ENCODE measurements at regions not wholly inside any gene's neighbourhood (a gene's known extent, or its start where the extent isn't known, plus 50 kb on each side); places are given as distances from the start of the nearest gene placed in this dataset.

DNA sequence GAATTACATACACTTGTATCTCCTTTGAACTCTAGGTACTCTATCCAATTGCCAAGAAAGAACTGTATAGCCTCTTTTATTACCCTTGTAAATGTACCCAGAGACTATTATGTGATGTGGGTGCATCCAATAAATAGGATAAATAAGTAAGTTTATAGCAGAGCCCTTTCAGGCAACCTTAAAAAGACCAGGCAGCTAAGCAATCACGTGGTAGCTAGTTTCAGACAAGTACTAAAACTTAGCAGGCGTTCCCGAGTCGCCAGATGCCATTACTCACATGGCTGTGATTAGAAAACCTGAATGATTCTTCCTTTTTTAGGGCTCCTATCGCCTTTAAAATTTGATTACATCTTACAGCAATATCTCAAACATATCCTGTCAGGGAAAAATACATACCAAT is 1303.0 kb downstream of the EFNB2 start:
- Histone ChIP-seq H3K36me3 (ENCODE audit: control insufficient read depth in 5 of 5, insufficient read depth in 5 of 5, low read length in 5 of 5) (no peaks in the 10 kb centered on the region), H3K27ac (ENCODE audit: low read depth, low read length) (no peak overlapping the region), H3K9me3 (ENCODE audit: control insufficient read depth in 5 of 5, low read length in 5 of 5) (peaks cover 0 to 4% (median 0%) of the 10 kb centered on the region in 5 donors), H3K4me1 (ENCODE audit: control insufficient read depth in 5 of 5, insufficient read depth in 5 of 5, low read length in 5 of 5) (no peaks in the 10 kb centered on the region), H3K4me3 (ENCODE audit: low read depth in 1 of 5, low read length in 5 of 5) (no peak overlapping the region), H3K9ac (ENCODE audit: low read length in 5 of 5) (no peak overlapping the region), H3K27me3 (ENCODE audit: control insufficient read depth in 5 of 5, insufficient read depth in 4 of 5, low read length in 5 of 5) (no peaks in the 10 kb centered on the region)

DNA sequence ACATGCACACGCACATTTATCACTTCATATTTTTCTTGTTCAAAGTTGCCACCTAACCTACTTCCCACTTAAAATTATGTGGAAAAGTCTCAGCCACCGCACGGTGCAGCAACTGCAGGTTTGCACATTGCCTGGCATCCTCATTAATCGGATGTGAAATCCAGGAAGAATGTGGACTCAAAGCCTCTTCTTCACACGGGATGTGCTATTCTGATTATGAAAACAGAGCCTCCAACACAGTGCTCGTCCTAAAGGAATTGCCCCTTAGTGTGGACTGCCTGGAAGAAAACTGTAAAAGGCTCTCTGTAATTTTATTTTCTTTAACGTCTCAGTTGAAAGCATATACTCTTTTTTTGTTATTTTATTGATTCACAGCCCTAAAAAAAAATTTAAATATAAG is 1303.5 kb downstream of the EFNB2 start:
- Histone ChIP-seq H3K9ac (ENCODE audit: low read length in 5 of 5) (no peak overlapping the region), H3K4me1 (ENCODE audit: control insufficient read depth in 5 of 5, insufficient read depth in 5 of 5, low read length in 5 of 5) (no peaks in the 10 kb centered on the region), H3K9me3 (ENCODE audit: control insufficient read depth in 5 of 5, low read length in 5 of 5) (peaks cover 0 to 4% (median 0%) of the 10 kb centered on the region in 5 donors), H3K36me3 (ENCODE audit: control insufficient read depth in 5 of 5, insufficient read depth in 5 of 5, low read length in 5 of 5) (no peaks in the 10 kb centered on the region), H3K4me3 (ENCODE audit: low read depth in 1 of 5, low read length in 5 of 5) (no peak overlapping the region), H3K27me3 (ENCODE audit: control insufficient read depth in 5 of 5, insufficient read depth in 4 of 5, low read length in 5 of 5) (no peaks in the 10 kb centered on the region), H3K27ac (ENCODE audit: low read depth, low read length) (no peak overlapping the region)

DNA sequence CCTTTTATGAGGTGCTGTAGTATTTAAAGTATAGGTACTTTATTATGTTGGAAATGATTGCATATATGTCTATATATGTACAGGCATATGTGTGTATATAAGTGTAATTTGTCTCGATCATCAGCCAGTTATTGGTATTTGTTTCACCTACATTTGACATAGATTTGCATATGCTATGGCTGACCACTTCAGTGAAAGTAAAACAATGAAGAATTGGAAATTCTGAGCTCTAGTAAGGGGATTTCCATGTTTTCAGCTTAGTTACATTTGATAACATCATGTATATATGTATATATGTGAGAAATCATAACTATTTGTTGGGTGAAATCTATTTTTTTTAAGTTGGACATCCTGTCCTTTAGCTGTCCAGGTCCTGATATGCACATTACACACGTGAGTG is 1303.9 kb downstream of the EFNB2 start:
- Histone ChIP-seq H3K36me3 (ENCODE audit: control insufficient read depth in 5 of 5, insufficient read depth in 5 of 5, low read length in 5 of 5) (no peaks in the 10 kb centered on the region), H3K4me3 (ENCODE audit: low read depth in 1 of 5, low read length in 5 of 5) (no peak overlapping the region), H3K9ac (ENCODE audit: low read length in 5 of 5) (no peak overlapping the region)

DNA sequence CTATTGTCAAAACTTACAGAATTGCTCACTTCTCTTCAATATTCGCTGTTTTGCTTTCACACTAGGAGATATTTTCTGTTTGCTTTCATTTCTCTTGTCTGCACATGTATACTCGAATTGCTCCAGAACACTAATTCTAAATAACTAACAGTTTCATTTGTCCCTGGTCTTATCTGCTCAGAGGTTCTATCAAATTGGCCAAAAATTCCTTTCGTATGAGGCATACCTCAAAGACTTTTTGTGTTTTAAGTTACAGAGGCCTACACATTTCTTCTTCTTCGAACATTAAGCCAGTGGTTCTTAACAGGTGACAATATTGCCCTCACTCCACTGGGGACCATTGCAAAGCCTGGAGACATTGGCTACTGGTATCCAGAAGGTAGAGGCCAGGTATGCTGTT is 1314.6 kb downstream of the EFNB2 start:
- no peaks in the 10 kb centered on the region for H3K36me3 ChIP-seq (ENCODE audit: control insufficient read depth in 5 of 5, insufficient read depth in 5 of 5, low read length in 5 of 5)
- H3K4me3 ChIP-seq (ENCODE audit: low read depth in 1 of 5, low read length in 5 of 5), result no peak overlapping the region
- no peaks in the 10 kb centered on the region for H3K9me3 ChIP-seq (ENCODE audit: control insufficient read depth in 5 of 5, low read length in 5 of 5)
- H3K9ac ChIP-seq (ENCODE audit: low read length in 5 of 5), result no peak overlapping the region
- H3K27ac ChIP-seq (ENCODE audit: low read depth, low read length), result no peak overlapping the region
- no peaks in the 10 kb centered on the region for H3K4me1 ChIP-seq (ENCODE audit: control insufficient read depth in 5 of 5, insufficient read depth in 5 of 5, low read length in 5 of 5)
- H3K27me3 ChIP-seq (ENCODE audit: control insufficient read depth in 5 of 5, insufficient read depth in 4 of 5, low read length in 5 of 5), result no peaks in the 10 kb centered on the region

More for the DNA sequence above, 1303.9 kb downstream of the EFNB2 start:
- Histone ChIP-seq H3K9me3 (ENCODE audit: control insufficient read depth in 5 of 5, low read length in 5 of 5) (peaks cover 0 to 4% (median 0%) of the 10 kb centered on the region in 5 donors), H3K27ac (ENCODE audit: low read depth, low read length) (no peak overlapping the region), H3K4me1 (ENCODE audit: control insufficient read depth in 5 of 5, insufficient read depth in 5 of 5, low read length in 5 of 5) (no peaks in the 10 kb centered on the region), H3K27me3 (ENCODE audit: control insufficient read depth in 5 of 5, insufficient read depth in 4 of 5, low read length in 5 of 5) (no peaks in the 10 kb centered on the region)

DNA sequence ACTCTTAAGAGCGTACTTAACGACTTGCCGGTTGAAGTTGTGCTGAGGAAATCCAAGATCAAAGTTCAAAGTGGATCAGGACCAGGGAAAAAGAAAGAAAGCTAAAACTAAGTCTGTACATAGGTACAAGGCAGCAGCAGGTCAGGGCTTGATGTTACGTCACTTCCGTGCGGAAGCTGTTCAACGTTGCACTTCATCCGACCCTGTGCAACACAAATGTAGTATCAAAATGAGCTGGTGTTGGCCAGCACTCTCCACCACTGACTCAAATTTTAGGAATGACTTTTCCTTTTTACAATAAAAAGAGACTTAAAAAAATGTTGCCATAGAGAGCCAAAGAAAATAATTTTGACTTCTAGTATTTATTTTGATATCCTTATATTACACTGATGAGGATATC is 1315.4 kb downstream of the EFNB2 start:
- no peaks in the 10 kb centered on the region for H3K9me3 ChIP-seq (ENCODE audit: control insufficient read depth in 5 of 5, low read length in 5 of 5)

DNA sequence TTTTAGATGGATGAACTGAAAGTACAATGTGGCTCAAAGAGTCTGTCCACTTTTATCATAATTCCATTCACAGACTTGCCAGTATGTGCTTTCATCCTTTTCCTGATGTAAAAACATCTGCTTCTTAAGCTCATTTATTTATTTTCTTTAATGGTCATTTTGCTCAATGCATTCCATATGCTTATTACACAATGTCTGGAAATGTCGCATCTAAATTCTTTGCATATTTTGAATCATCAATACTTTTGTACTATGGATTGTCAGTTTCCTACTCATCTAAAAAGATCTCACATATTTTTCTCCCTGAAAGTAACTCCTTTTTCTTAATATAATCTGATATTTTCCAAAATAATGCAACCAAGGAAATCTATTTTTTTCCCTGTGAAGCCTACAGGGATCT is 1315.8 kb downstream of the EFNB2 start:
- H3K4me1 ChIP-seq (ENCODE audit: control insufficient read depth in 5 of 5, insufficient read depth in 5 of 5, low read length in 5 of 5), result no peaks in the 10 kb centered on the region
- no peaks in the 10 kb centered on the region for H3K9me3 ChIP-seq (ENCODE audit: control insufficient read depth in 5 of 5, low read length in 5 of 5)
- no peaks in the 10 kb centered on the region for H3K36me3 ChIP-seq (ENCODE audit: control insufficient read depth in 5 of 5, insufficient read depth in 5 of 5, low read length in 5 of 5)
- H3K27ac ChIP-seq (ENCODE audit: low read depth, low read length), result no peak overlapping the region
- H3K27me3 ChIP-seq (ENCODE audit: control insufficient read depth in 5 of 5, insufficient read depth in 4 of 5, low read length in 5 of 5), result no peaks in the 10 kb centered on the region
- H3K9ac ChIP-seq (ENCODE audit: low read length in 5 of 5), result no peak overlapping the region
- no peak overlapping the region for H3K4me3 ChIP-seq (ENCODE audit: low read depth in 1 of 5, low read length in 5 of 5)

More for the DNA sequence above, 1315.4 kb downstream of the EFNB2 start:
- no peaks in the 10 kb centered on the region for H3K4me1 ChIP-seq (ENCODE audit: control insufficient read depth in 5 of 5, insufficient read depth in 5 of 5, low read length in 5 of 5)
- no peaks in the 10 kb centered on the region for H3K27me3 ChIP-seq (ENCODE audit: control insufficient read depth in 5 of 5, insufficient read depth in 4 of 5, low read length in 5 of 5)
- H3K36me3 ChIP-seq (ENCODE audit: control insufficient read depth in 5 of 5, insufficient read depth in 5 of 5, low read length in 5 of 5), result no peaks in the 10 kb centered on the region
- H3K27ac ChIP-seq (ENCODE audit: low read depth, low read length), result no peak overlapping the region
- H3K9ac ChIP-seq (ENCODE audit: low read length in 5 of 5), result no peak overlapping the region
- H3K4me3 ChIP-seq (ENCODE audit: low read depth in 1 of 5, low read length in 5 of 5), result no peak overlapping the region

DNA sequence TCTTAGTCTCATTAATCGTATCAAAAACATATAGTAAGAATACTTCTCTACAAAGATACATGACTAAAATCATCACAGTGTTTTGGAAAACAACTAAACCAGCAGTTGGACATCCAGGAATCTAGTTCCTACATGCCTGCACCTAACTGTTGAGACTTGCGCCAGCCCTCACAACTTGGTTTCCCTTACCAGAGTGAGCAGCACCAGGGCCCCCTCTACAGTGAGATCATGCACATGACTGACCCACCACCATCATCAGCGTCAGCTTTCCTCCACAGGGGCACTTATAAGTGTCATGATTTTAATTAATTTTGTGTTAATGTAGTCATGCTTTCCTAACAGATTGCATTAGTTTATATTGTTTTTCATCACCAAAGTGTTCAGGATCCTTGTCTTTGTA is 1322.0 kb downstream of the EFNB2 start:
- Histone ChIP-seq H3K9ac (ENCODE audit: low read length in 5 of 5) (no peak overlapping the region), H3K36me3 (ENCODE audit: control insufficient read depth in 5 of 5, insufficient read depth in 5 of 5, low read length in 5 of 5) (no peaks in the 10 kb centered on the region), H3K4me3 (ENCODE audit: low read depth in 1 of 5, low read length in 5 of 5) (no peak overlapping the region), H3K4me1 (ENCODE audit: control insufficient read depth in 5 of 5, insufficient read depth in 5 of 5, low read length in 5 of 5) (no peaks in the 10 kb centered on the region), H3K27ac (ENCODE audit: low read depth, low read length) (no peak overlapping the region), H3K27me3 (ENCODE audit: control insufficient read depth in 5 of 5, insufficient read depth in 4 of 5, low read length in 5 of 5) (no peaks in the 10 kb centered on the region), H3K9me3 (ENCODE audit: control insufficient read depth in 5 of 5, low read length in 5 of 5) (no peaks in the 10 kb centered on the region)

DNA sequence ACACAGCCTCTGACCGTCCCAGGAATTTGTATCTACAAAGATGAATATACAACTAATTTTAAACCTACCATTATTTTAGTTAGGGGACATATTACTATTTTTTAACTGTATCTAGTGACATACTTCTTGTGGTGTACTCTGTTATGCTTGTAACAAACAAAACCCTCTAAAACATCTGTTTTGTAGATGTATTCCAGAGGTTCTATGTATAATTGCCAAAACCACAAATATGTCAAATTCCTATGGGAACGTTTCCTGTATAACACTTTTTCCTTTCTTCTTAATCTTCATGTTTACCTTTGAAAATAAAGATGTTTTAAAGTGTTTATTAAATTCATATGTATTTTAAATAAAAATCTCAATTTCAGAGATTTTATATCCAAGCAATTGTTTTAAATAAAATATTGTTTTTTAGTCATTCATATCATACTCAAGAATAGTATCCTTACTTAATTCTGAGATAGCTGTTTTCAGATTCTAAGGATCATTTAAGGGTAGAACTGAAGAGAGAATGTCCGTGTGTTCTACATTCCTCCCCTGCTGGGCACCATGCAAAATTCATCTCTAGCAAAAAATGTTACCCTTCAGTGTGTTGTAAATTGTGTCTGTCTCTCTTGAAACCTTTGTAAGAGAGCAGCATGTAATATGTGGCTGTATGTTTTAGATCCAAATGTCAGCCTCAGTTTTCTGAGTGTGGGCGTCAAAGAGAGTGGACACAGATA is 1327.7 kb downstream of the EFNB2 start:
- Histone ChIP-seq H3K27ac (ENCODE audit: low read depth, low read length) (no peak overlapping the region), H3K9me3 (ENCODE audit: control insufficient read depth in 5 of 5, low read length in 5 of 5) (no peaks in the 10 kb centered on the region), H3K4me3 (ENCODE audit: low read depth in 1 of 5, low read length in 5 of 5) (no peak overlapping the region), H3K4me1 (ENCODE audit: control insufficient read depth in 5 of 5, insufficient read depth in 5 of 5, low read length in 5 of 5) (no peaks in the 10 kb centered on the region), H3K27me3 (ENCODE audit: control insufficient read depth in 5 of 5, insufficient read depth in 4 of 5, low read length in 5 of 5) (no peaks in the 10 kb centered on the region), H3K36me3 (ENCODE audit: control insufficient read depth in 5 of 5, insufficient read depth in 5 of 5, low read length in 5 of 5) (no peaks in the 10 kb centered on the region), H3K9ac (ENCODE audit: low read length in 5 of 5) (no peak overlapping the region)

DNA sequence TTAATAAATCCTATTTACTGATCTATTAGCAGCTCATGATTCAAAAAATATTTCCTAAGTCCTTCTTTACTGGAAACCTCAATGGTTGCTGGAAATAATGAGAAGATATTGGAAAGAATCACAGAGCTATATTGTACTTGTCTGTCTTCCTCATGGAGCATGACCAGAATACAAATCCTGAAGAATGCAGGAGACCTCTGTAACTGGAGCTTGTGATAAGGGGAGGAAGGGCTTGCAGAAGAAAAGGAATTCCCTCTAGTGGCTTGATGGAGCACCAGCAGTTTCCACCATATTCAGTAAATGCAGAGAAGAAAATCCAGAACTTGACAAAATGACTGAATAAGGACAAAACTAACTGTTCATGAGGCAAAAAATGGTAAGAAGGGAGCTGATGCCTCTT is 1333.1 kb downstream of the EFNB2 start:
- no peaks in the 10 kb centered on the region for H3K9me3 ChIP-seq (ENCODE audit: control insufficient read depth in 5 of 5, low read length in 5 of 5)
- no peaks in the 10 kb centered on the region for H3K36me3 ChIP-seq (ENCODE audit: control insufficient read depth in 5 of 5, insufficient read depth in 5 of 5, low read length in 5 of 5)
- H3K27me3 ChIP-seq (ENCODE audit: control insufficient read depth in 5 of 5, insufficient read depth in 4 of 5, low read length in 5 of 5), result no peaks in the 10 kb centered on the region
- no peak overlapping the region for H3K4me3 ChIP-seq (ENCODE audit: low read depth in 1 of 5, low read length in 5 of 5)
- H3K27ac ChIP-seq (ENCODE audit: low read depth, low read length), result no peak overlapping the region
- H3K9ac ChIP-seq (ENCODE audit: low read length in 5 of 5), result no peak overlapping the region
- no peaks in the 10 kb centered on the region for H3K4me1 ChIP-seq (ENCODE audit: control insufficient read depth in 5 of 5, insufficient read depth in 5 of 5, low read length in 5 of 5)

DNA sequence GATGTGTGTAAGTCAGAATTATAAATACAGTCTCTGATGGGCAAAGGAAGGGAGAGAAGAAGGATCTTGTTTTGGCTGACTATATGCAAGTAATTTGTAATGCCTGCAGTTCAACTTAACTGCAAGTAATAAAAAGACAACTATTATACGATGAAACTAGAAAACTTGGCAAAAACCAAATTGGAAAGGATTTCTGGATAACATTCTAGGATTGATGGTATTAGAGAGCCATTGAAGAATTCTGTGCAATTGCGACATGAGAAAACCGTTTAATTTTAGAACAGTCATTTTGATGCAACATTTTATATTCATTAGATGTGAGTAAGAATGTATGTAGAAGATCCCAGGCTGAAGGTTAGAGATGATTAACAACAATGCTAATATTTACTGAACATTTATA is 1334.1 kb downstream of the EFNB2 start:
- Histone ChIP-seq H3K27ac (ENCODE audit: low read depth, low read length) (no peak overlapping the region), H3K9ac (ENCODE audit: low read length in 5 of 5) (no peak overlapping the region), H3K4me1 (ENCODE audit: control insufficient read depth in 5 of 5, insufficient read depth in 5 of 5, low read length in 5 of 5) (no peaks in the 10 kb centered on the region), H3K4me3 (ENCODE audit: low read depth in 1 of 5, low read length in 5 of 5) (no peak overlapping the region), H3K27me3 (ENCODE audit: control insufficient read depth in 5 of 5, insufficient read depth in 4 of 5, low read length in 5 of 5) (no peaks in the 10 kb centered on the region), H3K36me3 (ENCODE audit: control insufficient read depth in 5 of 5, insufficient read depth in 5 of 5, low read length in 5 of 5) (no peaks in the 10 kb centered on the region), H3K9me3 (ENCODE audit: control insufficient read depth in 5 of 5, low read length in 5 of 5) (no peaks in the 10 kb centered on the region)

Measured in subcutaneous abdominal adipose tissue (tissue), 5 donors.